Caco-2 (cell line): ENCODE measurements at regions not wholly inside any gene's neighbourhood (a gene's known extent, or its start where the extent isn't known, plus 50 kb on each side); places are given as distances from the start of the nearest gene placed in this dataset.

ENCODE experiments used
- BruUV-seq: library from RNA; stranded (reverse); fragments of 400-500 nt; replicated peaks from 2 replicates; lab custom pipeline; 2021; lab: Mats Ljungman, UMichigan
- CTCF ChIA-PET: fragments of 300-600 bp; sonication (Branson Sonifier 250); formaldehyde crosslinking; loops from one replicate; lab custom pipeline; 2022; ENCODE audit warnings: antibody characterized with exemption; lab: Charles Lee
- POLR2A ChIA-PET: fragments of 300-600 bp; sonication (Branson Sonifier 250); formaldehyde crosslinking; loops from one replicate; lab custom pipeline; 2022; ENCODE audit warnings: antibody characterized with exemption; lab: Charles Lee
- DNase-seq, 2 experiments: peaks; one replicate each; pipeline versions ENCODE4 v3.0.0 to v3.0.0-alpha.2; 2020 to 2022
- H3K27me3 ChIP-seq: replicated peaks from 2 replicates; pipeline ENCODE4 v1.6.0; 2011; ENCODE audit warnings: low read length; ENCODE audit not compliant: control insufficient read depth, insufficient read depth
- H3K36me3 ChIP-seq: 2 replicates; pipeline ENCODE4 v1.5.1; 2011; ENCODE audit warnings: low read length; ENCODE audit not compliant: control insufficient read depth, insufficient read depth
- H3K4me1 ChIP-seq: fragments of 250-450 bp; sonication (Bioruptor Pico); 2 replicates; pipeline ENCODE4 v1.5.1; 2020; ENCODE audit warnings: mild to moderate bottlenecking
- H3K4me3 ChIP-seq: 2 replicates; pipeline ENCODE4 v1.5.1; 2011; ENCODE audit warnings: low read depth, mild to moderate bottlenecking, control low read depth, low read length
- H3K9me3 ChIP-seq: fragments of 250-450 bp; sonication (Bioruptor Pico); 2 replicates; pipeline ENCODE4 v1.5.1; 2020; ENCODE audit warnings: mild to moderate bottlenecking, moderate library complexity
- H3K27ac Mint-ChIP-seq: one replicate; pipeline ENCODE4 v1.8.0; 2022; ENCODE audit warnings: mixed read lengths; ENCODE audit not compliant: unreplicated experiment
- H3K27me3 Mint-ChIP-seq: one replicate; pipeline ENCODE4 v1.8.0; 2022; ENCODE audit warnings: mixed read lengths; ENCODE audit not compliant: insufficient read depth, unreplicated experiment
- H3K36me3 Mint-ChIP-seq: one replicate; pipeline ENCODE4 v1.8.0; 2022; ENCODE audit warnings: mild to moderate bottlenecking, mixed read lengths; ENCODE audit not compliant: insufficient read depth, unreplicated experiment
- H3K4me1 Mint-ChIP-seq: one replicate; pipeline ENCODE4 v1.8.0; 2022; ENCODE audit warnings: low read depth, mixed read lengths; ENCODE audit not compliant: unreplicated experiment
- H3K4me3 Mint-ChIP-seq: one replicate; pipeline ENCODE4 v1.8.0; 2022; ENCODE audit warnings: mild to moderate bottlenecking, moderate library complexity, mixed read lengths; ENCODE audit not compliant: unreplicated experiment
- H3K9me3 Mint-ChIP-seq: one replicate; pipeline ENCODE4 v1.8.0; 2022; ENCODE audit warnings: mixed read lengths; ENCODE audit not compliant: unreplicated experiment
- intact Hi-C: fragments of 100-400 bp; cut with micrococcal nuclease; formaldehyde crosslinking; loops from one replicate; pipeline ENCODE4 v1.10.0; 2022; ENCODE audit not compliant: unreplicated experiment
- TF ChIP-seq, protein P1 (sequence below), 2 experiments: fragments of 200-600 bp in 1 of 2; IDR thresholded peaks; 1 replicate in 1 of 2; 2 replicates in 1 of 2; pipeline versions ENCODE4 v1.5.1 to v1.8.0; 2011 to 2022; ENCODE audit warnings: antibody characterized with exemption in 1 of 2, control low read depth in 1 of 2, inconsistent platforms in 1 of 2, low read depth in 1 of 2, low read length in 1 of 2, mild to moderate bottlenecking in 1 of 2, moderate library complexity in 1 of 2; ENCODE audit not compliant: insufficient read depth in 1 of 2, severe bottlenecking in 1 of 2, unreplicated experiment in 1 of 2

- no peaks in the 10 kb centered on the region for H3K9me3 ChIP-seq
- H3K4me3 ChIP-seq, result no peak overlapping the region
- POLR2A ChIA-PET, result no interaction called here
- no peaks in the 10 kb centered on the region for H3K27me3 ChIP-seq
- H3K4me1 ChIP-seq, result no peaks in the 10 kb centered on the region
- no TSS peak for BruUV-seq
- Mint-ChIP-seq H3K27me3 (no peaks in the 10 kb centered on the region), H3K4me1 (no peaks in the 10 kb centered on the region), H3K27ac (no peak overlapping the region), H3K9me3 (no peaks in the 10 kb centered on the region), H3K36me3 (no peaks in the 10 kb centered on the region), H3K4me3 (no peak overlapping the region)
- no peaks in the 10 kb centered on the region for H3K36me3 ChIP-seq
- intact Hi-C loops, result no loop called here
- no peak for DNase-seq
- CTCF ChIA-PET, result no interaction called here
- TF ChIP-seq, protein P1, sequence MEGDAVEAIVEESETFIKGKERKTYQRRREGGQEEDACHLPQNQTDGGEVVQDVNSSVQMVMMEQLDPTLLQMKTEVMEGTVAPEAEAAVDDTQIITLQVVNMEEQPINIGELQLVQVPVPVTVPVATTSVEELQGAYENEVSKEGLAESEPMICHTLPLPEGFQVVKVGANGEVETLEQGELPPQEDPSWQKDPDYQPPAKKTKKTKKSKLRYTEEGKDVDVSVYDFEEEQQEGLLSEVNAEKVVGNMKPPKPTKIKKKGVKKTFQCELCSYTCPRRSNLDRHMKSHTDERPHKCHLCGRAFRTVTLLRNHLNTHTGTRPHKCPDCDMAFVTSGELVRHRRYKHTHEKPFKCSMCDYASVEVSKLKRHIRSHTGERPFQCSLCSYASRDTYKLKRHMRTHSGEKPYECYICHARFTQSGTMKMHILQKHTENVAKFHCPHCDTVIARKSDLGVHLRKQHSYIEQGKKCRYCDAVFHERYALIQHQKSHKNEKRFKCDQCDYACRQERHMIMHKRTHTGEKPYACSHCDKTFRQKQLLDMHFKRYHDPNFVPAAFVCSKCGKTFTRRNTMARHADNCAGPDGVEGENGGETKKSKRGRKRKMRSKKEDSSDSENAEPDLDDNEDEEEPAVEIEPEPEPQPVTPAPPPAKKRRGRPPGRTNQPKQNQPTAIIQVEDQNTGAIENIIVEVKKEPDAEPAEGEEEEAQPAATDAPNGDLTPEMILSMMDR (IDR thresholded peaks at IDR 0.05; ENCODE audit: insufficient read depth in 1 of 2, low read depth in 1 of 2, low read length in 1 of 2, severe bottlenecking in 1 of 2, unreplicated experiment in 1 of 2), result no peak
Observed at GRCh38 chr6:68240726-68241125, 394.4 kb upstream of the ADGRB3 start.

DNA sequence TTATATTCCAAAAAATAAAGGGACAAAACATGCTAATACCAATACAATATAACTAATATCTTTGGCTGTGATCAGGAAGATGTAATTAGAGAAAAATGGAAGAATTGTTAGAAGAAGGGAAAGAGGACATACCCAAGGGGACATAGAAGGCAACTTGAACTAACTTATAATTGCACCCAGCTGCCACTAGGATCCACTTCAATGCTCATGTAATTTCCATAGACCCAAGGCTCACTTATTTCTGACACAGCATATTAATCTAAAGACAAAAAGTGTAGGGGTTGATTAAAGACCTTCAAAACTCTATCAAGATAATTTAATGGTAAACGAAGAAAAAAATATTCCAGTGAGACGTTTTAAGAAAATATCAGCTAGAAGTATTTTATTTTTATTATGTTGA is 396.0 kb upstream of the ADGRB3 start:
- H3K4me1 ChIP-seq, result peaks cover 7% of the 10 kb centered on the region
- intact Hi-C loops, result no loop called here
- Mint-ChIP-seq H3K36me3 (no peaks in the 10 kb centered on the region), H3K9me3 (no peaks in the 10 kb centered on the region), H3K27me3 (no peaks in the 10 kb centered on the region), H3K4me3 (no peak overlapping the region), H3K4me1 (no peaks in the 10 kb centered on the region), H3K27ac (no peak overlapping the region)
- CTCF ChIA-PET, result no interaction called here
- TF ChIP-seq, protein P1 (IDR thresholded peaks at IDR 0.05; ENCODE audit: insufficient read depth in 1 of 2, low read depth in 1 of 2, low read length in 1 of 2, severe bottlenecking in 1 of 2, unreplicated experiment in 1 of 2), result no peak
- H3K9me3 ChIP-seq, result no peaks in the 10 kb centered on the region
- H3K4me3 ChIP-seq, result no peak overlapping the region
- DNase-seq, result no peak
- H3K36me3 ChIP-seq, result no peaks in the 10 kb centered on the region
- BruUV-seq, result no TSS peak
- POLR2A ChIA-PET, result no interaction called here
- H3K27me3 ChIP-seq, result no peaks in the 10 kb centered on the region

DNA sequence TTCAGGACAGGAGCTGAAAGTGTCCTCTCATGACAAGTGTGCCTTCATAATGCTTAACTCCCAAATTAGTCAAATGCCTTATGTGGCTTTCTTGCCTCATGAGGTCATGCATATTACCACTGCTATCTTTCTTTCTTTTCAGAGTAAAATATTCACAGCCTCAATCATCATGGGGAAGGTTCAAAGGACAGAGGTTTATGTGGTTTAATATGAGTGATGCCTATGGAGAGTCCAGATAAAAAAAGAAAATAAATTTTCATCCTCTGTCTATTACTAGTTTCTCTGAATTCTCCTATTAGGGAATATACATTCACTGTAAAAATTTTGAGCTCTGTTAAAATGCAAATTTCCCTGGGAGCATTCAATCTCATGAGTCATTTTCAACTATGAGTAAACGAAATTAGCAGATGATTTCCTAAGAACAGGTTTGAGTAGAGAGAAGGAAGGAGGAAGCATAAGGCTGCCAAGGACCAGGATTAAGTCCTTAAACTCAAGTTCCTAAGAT is 396.9 kb upstream of the ADGRB3 start:
- no peaks in the 10 kb centered on the region for H3K27me3 ChIP-seq
- Mint-ChIP-seq H3K27ac (no peak overlapping the region), H3K4me1 (peaks cover 7% of the 10 kb centered on the region), H3K9me3 (no peaks in the 10 kb centered on the region), H3K27me3 (no peaks in the 10 kb centered on the region), H3K36me3 (no peaks in the 10 kb centered on the region), H3K4me3 (no peak overlapping the region)
- CTCF ChIA-PET, result no interaction called here
- no peaks in the 10 kb centered on the region for H3K9me3 ChIP-seq
- intact Hi-C loops, result no loop called here
- POLR2A ChIA-PET, result no interaction called here
- no peaks in the 10 kb centered on the region for H3K36me3 ChIP-seq
- no peak for DNase-seq
- no peak overlapping the region for H3K4me3 ChIP-seq
- TF ChIP-seq, protein P1 (IDR thresholded peaks at IDR 0.05; ENCODE audit: insufficient read depth in 1 of 2, low read depth in 1 of 2, low read length in 1 of 2, severe bottlenecking in 1 of 2, unreplicated experiment in 1 of 2), result no peak
- peaks cover 10% of the 10 kb centered on the region for H3K4me1 ChIP-seq
- no TSS peak for BruUV-seq
